A204.1 (cell line): ENCODE measurements at regions not wholly inside any gene's neighbourhood (a gene's known extent, or its start where the extent isn't known, plus 50 kb on each side); places are given as distances from the start of the nearest gene placed in this dataset.
"Not testable (repeated sequence)": the region's sequence is repeated elsewhere in the genome, so short reads cannot be mapped to it uniquely, and the experiment has no call there.

Source experiments
- FAIRE-seq: peaks from 2 replicates; lab custom pipeline; 2012; peaks lifted over from hg19 to GRCh38; lab: Jason Lieb, UNC

DNA sequence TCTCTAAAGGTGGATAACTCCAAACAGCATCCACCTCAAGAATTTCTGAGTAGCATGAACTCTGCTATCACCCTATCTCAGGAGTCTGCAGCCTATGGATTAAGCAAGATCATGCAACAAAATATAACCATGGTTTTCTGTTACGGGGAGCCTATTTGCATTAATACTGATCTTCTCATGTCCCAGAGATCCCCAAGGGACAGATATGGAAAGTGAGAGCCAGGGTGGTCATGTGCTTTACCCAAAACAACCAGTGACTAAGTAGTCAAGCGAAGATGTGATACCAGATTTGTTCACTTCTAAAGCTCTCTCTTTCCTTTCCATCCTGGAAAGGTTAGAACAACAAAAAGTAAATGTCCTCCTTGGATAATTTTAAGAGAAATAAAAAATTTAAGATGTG lies 125.1 kb downstream of the PRRX1 start:
- FAIRE-seq: no peak

DNA sequence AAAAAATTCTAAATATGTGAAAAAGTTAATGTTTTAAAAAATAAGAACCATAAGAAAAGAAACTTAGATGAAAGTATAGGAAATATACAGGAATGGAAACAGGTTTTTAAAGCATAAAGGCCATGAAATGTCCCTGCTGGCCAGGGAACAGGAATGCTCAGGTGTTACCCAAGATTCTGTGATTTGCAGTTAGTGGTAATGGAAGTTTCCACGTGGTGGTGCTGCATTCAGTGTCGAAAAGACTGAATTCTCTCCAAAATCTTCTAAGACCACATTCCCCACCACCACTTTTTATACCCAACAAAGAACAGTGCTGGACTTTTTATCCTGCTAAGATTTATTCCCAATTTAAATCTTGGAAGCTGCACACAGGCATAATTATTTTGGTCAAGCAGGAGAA lies 126.2 kb downstream of the PRRX1 start:
- FAIRE-seq: no peak

DNA sequence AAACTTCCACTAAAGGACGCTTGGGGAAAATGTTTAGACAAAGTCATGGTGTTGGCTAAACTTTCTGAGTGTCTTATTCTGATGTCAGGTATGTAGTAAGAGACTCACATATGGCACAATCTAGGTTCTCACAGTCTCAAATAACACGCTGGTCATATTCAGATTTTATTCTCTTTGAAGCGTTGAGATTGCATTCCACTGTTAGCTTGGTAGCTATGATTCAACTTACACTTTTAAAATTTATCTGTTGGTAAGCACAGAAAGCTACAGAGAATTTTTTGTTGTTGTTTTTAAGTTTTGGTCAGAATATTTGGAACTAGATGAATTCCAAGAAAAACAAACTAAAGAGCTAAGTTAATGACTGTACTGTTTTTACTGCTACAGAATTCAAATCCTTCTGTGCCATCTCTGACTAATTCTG lies 126.7 kb downstream of the PRRX1 start:
- peak; percentile 92 for FAIRE-seq

DNA sequence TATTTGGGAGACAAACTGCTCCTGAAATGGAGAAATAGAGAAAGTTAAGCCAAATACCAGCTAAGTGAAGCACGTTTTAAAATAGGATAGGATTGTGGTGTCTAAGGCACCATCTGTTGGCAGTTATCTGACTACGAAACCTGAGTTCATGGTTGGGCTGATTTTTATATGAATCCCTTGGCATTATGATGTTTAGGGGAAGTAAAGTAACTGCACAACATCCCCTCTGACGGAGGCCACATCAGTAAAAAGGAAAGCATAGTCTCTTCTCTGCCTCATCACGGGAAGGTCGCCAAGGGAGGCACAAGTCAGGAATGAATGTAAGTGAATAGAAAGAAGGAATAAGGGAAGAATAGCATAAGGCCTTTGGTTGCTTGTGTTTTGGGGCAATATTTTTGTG lies 128.0 kb downstream of the PRRX1 start:
- FAIRE-seq: peak; percentile 25

DNA sequence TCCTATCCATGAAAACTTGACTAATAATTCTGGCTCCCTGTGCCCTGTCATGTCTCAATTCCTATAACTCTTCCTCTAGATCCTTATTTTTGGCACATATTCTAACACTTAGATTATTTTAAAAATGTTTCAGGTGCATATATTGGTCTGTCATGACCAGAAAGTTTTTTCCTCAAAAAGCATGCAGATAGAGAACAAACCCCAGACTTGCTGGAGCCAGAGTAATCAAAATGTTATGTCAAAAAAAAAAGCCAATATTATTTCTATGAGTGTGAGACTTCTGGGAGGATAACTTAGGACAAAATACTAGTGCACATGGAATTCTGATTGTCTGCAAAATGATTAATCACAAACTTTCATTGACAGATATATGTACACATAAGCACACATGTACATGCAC lies 135.1 kb upstream of the MROH9 start:
- no peak for FAIRE-seq

DNA sequence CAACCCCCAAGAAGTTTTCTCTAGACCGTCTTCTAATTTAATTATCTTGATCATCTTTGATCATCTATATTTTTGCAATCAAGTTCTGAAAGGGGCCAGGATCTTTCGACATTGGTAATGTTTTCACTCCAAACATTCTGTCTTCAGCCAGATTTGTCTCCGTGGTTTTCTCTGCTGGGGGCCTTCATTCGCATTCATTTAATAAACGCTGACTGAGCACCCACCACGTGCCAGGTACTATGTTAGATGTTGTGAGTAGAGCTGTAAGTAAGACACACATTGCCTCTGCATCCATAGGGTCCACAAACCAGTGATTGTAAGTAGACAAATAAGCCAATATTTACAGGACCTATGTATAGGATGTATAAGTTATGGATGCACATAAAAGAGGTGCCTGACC lies 134.5 kb upstream of the MROH9 start:
- no peak for FAIRE-seq

DNA sequence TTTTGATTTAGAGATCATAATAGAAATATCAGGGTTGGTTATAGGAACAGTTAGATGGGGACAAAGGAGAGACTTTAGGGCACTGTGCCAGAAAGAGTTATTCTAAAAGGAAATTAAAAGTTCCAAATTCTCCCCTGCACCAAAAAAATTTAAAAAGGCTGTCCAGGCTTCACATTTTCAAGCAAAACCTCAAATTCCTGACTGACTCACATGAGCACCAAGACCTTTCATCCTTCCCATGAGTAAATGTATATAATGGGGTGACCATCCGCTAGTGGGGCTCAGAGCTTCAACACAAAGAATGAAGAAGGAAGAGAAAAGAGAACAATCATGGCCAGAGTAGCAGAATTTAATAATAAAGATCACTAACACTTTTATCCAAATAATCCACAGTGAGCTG lies 131.6 kb upstream of the MROH9 start:
- FAIRE-seq: no peak

DNA sequence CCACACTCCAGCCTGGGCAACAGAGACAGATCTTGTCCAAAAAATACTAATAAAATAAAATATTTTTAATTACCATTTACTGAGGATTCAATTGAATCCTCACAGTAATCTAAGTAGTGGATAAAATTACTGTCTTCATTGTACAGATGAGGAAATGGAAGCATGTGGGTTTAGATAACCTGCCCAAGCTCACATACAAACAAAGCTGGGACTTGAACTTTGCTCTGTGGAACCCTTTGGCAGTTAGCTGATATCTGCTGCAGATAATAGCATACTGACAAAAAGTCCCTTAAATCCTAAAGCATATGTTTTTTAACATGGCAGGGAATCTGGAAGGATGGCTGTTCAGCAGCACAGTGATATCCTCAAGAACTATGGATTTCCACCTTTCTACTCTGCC lies 130.9 kb upstream of the MROH9 start:
- no peak for FAIRE-seq

DNA sequence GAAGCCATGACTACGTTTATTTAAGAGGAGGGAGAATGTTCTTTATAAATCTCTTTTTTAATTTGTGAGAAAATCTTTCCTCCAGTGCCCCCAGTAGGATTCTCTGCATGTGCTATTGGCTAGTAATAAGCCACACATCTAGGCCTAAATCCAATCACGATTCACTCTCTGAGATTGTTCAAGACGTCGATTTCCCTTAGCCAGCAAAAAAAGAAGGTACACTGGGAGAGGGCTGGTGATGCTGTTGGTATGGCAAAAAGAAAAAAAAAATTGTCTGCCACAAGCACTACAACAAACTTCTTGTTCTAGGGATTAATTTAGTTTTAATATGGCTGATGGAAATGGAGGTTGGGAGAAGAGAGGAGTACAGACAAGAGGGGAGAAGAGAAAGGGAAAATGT lies 130.5 kb upstream of the MROH9 start:
- no peak for FAIRE-seq

DNA sequence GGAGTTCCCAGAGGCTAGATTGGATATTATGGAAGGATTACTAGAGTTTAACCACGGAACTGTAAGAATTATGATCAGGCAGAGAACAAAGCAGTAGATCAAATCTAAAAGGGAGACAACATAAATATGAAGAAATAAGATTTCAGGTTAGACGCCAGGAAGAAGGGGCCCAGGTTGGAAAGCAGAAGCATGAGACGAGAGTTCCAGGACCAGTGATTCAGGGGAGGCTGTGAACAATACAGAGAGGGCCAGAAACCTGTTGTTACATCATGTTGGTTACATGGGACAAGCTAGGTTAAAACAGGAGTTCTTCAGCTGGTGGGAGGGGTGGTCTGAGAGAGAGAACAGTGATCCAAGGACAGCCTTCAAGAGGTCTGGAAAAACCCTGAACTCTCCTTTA lies 128.4 kb upstream of the MROH9 start:
- FAIRE-seq: no peak

DNA sequence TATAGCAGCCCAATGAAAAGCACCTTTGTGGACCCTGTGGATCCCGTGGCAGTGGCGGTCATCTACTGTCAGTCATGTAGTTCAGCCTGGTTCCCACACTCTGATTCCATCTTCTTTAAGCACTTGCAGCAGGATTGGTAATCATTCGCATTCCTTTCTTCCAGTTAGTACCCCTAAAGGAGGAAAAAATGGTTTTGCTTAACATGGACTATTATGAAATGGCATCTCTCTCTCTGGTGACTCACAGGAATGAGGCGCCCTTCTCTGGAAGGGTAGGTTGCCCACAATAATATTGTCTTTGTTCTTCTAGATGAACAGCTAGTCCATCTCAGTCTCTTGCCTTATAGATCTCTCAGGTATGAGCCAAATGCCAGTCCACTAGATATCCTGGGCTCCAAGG lies 127.9 kb upstream of the MROH9 start:
- no peak for FAIRE-seq

DNA sequence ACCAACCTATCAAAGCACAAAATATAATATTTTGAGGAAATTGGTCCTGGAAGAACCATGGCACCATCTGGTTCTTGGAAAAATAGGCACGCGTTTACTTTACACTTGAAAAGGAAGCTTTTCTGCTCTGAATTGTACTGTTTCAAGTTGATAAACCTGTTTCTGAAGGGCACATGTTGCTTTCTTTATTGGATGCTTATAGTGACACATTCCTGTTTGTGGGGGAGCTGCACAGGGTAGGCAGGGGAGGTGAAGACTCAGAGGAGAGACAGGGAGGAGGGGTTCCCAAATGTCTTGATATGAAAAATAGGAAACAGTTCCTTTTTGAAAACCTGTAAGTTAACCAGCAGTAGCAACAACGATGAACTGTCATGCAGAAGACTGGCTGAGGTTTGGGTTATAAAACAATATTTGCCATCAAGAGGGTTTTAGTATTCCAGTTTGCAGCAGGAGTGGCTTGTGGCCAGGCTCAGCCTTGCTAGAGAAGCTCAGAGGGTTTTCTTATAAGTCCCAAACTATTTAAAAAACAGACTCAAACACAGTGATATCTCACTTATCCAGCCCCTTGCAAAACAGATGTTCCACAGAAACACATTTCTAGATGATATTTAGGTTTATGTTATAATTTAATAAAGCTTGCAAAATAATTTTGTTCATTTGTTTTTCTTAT lies 127.0 kb upstream of the MROH9 start:
- no peak for FAIRE-seq

DNA sequence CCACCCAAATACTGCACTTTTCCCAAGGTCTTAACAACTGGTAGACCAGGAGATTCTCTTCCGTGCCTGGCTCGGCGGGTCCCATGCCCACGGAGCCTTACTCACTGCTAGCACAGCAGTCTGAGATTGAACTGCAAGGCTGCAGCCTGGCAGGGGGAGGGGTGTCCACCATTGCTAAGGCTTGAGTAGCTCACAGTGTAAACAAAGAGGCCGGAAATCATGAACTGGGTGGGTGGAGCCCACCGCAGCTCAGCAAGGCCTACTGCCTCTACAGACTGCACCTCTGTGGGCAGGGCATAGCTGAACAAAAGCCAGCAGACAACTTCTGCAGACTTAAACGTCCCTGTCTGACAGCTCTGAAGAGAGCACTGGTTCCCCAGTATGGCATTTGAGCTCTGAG lies 124.3 kb upstream of the MROH9 start:
- FAIRE-seq: not testable (repeated sequence)

DNA sequence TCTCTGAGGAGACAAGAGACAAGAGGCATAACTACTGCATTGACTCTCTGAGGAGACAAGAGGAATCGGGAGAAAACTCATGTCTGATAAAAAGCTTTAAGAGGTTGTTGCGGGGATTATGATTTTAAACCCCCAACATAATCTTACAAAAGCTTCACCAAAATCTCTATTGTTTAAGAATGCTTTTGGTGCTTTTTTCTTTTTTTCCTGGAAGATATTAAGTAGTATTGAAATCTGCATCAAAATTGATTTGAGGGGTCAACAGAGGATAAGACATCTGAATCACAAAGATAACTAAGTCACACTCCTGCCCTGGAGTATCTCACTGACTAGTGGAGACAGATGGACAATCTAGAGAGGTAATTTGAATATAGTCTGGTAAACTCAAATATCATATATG lies 115.6 kb upstream of the MROH9 start:
- no peak for FAIRE-seq

DNA sequence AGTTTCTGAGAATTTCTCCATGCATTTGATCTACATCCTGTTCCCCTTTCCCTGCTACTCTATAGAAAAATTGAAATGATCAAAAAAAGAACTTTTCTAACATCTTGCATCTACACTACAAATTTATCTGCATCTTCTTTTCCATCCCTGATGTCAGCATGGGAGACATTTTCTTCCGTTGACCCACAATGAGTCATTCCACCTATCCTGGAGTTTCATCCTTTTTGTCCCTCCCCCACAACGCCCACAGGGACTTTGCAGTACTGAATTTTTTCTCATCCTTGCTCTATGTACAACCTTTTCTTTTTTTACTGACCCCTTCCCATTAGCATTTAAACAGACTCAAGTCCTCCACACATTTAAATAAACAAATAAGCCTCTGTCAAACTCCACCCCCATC lies 112.2 kb upstream of the MROH9 start:
- no peak for FAIRE-seq

DNA sequence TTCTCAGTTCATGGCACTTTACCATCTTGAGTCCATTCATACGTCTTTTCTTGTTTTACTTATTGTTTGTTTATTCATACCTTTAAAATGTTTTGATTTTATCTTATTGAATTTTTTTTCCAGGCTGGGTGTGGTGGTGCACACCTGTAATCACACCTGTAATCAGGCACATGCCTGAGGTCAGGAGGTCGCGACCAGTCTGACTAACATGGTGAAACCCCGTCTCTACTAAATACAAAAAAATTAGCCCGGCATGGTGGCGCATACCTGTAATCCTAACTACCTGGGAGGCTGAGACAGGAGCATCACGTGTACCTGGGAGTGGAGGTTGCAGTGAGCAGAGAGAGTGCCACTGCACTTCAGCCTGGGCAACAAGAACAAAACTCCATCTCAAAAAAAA lies 104.1 kb upstream of the MROH9 start:
- no peak for FAIRE-seq

DNA sequence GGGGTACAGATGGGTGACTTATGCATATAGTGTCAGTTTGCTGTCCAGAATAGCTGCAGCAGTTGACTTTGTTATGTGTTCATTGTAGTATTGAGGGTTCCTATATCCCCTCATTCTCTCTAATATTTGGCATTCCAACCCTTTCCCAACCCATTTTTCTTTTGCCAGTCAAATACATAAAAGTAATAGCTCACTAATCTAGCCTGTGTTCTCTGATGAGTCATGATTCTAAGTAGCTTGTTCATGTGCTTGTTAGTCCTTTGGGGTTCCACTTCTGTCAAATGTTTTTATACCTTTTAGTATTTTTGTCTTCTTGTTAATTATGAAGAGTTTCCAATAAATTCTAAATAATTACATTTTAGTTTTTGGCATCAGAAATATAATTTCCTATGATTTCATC lies 99.2 kb upstream of the MROH9 start:
- no peak for FAIRE-seq

DNA sequence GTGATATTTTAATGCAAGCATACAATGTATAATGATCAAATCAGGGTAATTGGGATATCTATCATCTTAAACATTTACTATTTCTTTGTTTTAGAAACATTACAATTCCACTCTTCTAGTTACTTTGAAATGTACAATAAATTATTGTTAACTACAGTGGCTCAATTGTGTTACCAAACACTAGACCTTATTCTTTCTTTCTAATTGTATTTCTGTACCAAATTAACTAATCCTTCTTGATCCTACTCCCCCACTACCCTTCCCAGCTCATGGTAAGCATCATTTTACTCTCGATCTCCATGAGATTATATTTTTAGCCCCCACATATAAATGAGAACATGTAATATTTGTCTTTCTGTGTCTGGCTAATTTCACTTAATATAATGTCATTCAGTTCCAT lies 95.0 kb upstream of the MROH9 start:
- FAIRE-seq: no peak

DNA sequence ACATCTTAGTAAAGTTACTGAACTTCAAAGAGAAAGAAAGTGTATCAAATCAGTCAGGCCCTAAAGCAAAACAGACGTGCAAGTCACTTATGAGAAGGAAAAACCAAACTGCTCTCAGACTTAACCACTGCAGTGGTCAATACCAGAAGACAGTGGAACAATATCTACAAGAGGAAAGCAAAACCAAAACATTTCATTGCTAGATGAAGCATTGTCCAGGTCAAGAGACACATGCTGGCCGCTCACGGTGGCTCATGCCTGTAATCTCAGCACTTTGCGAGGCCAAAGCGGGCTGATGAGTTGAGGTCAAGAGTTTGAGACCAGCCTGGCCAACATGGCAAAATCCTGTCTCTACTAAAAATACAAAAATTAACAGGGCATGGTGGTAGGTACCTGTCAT lies 82.0 kb upstream of the MROH9 start:
- no peak for FAIRE-seq

DNA sequence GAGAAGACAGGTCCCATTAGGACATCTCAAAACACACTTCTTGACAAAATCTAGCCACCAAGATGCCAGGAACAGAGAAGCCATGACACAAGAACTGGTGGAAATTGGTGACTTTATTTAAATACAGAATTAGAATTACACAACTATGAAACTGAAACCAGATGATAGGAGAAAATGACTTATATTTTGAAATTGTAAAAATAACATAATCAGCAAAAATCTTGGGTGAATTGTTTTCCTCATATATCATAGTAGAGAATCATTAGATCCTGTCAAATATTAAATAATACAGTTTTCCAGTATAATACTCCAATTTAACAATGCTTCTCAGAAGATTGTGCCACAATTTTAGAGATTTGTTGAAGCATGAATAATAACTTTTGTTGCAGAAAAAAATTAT lies 81.5 kb upstream of the MROH9 start:
- FAIRE-seq: peak; percentile 35

DNA sequence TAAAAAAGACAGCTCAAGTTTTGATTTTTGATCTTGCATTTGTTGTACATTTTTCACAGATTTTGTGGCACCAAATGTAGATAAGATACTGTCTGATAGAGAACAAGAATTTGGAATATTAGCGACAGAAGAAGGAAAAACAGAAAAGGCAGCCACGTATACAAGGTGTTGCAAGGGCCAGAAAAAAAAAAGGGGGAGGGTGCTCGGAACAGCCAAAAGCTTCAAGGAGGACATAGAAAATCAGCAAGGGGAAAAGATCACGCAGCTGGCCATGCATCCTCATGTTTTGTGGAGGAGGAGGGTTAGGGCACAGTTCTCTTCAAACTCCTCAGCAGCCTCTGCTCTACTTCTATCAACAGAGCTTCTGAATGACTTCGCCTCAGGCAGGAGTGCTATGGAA lies 80.7 kb upstream of the MROH9 start:
- no peak for FAIRE-seq

DNA sequence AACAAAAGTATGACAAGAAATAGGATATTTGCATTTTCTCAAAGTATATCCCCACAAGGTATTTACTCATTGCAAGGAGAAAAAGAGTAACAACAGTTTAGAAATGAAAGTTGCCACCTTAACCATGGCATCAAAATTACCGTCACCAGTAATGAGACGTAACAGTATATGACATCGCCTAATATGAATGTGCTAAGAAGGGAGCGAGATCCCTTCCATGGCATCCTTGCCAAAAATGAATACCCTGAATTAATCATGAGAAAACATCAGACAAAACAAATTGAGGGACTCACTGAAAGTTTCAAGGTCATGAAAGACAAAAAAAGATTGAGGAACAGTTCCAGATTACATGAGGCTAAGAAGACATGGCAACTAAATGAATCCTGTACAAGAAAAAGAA lies 78.9 kb upstream of the MROH9 start:
- no peak for FAIRE-seq

DNA sequence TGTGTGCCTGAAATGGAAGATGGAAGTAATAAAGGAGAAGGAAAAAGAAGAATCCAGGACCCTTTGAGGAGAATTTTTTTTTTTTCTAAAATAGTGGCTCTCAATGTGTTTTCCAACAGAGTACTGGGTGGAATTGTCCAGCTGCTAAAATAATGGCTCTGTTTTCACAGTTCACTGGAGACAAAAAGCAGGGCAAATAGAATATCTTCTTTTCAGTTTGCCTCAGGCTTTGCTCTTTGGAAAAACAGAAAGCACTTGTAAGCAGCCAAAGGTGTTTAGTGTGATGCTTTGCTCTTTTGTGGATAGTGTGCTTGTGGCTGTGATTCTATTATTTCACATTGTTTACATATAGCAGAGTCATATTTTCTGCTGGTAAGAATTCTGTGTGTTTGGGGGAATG lies 77.4 kb upstream of the MROH9 start:
- FAIRE-seq: no peak

DNA sequence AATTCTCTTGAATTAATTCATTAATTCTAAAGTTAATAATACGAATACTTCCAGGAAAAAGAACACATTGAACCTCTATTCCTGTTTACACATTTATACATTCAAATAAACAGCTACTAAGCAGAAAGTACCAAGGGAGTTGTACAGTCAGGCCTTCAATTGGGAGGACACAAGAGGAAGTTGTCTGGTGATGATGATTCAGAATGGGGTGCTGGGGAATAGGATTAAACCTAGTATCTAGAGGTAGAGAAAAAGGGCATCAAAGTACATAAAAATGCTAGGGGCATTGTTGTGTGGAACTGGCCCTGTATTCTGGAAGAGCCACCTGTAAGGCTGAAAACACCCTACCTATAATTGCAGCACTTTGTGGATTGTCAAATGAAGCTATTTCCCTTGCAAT lies 71.7 kb upstream of the MROH9 start:
- no peak for FAIRE-seq

DNA sequence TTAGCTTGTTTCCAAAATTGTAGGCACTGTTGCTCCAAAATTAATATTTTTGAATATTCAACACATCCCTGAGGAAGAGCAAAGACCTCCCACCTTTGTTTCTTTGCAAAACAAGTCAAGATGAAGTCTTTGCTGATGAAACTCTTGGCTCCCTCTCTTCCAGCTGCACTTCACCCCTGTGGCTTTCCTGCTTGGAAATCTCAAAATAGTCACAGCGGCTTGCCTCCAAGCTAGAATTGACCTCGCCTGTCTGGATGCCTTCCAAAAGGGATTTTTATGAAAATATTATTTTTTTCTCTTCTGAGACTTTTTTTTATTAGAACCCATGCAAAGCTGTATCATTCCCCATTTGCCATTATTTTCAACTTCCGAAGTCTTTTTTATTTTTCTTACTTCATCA lies 71.1 kb upstream of the MROH9 start:
- FAIRE-seq: no peak
